GM13977 (cell line): ENCODE measurements at regions not wholly inside any gene's neighbourhood (a gene's known extent, or its start where the extent isn't known, plus 50 kb on each side); places are given as distances from the start of the nearest gene placed in this dataset.

Experiments
- DNase-seq: peaks from one replicate; pipeline ENCODE4 v3.0.0; 2012; ENCODE audit warnings: low spot score
- in situ Hi-C: fragments of 300-500 bp; cut with MboI; formaldehyde crosslinking; loops from one replicate; pipeline ENCODE4 v1.12.0; 2022; ENCODE audit warnings: low sequenced_read_pairs, low pct_unique_long_range_greater_than_20kb, mixed read lengths, inconsistent platforms; ENCODE audit not compliant: unreplicated experiment
- TF ChIP-seq, protein P1 (sequence below): IDR thresholded peaks from 2 replicates; pipeline ENCODE4 v1.5.1; 2012; ENCODE audit warnings: mild to moderate bottlenecking, control low read depth; ENCODE audit not compliant: insufficient read depth; ENCODE audit errors: extremely low read depth, missing control alignments

DNA sequence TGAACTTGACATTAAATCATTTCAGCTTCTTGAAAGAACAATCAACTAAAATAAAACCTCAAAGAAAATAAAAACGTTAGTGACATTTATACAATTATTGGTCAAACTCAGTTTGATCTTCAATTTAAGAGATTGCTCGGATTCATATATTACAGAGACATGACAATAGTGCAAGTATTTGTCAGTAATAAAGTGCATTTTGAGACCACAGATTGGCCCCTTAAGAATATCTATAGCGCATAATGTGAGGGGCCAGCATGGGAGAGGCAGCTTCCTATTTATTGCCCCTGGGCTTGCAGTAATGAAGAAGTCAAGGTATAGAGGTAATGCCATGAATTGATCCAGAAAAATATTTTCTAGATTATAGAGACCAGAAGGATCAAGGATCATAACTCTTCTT is 552.3 kb downstream of the VRK1 start:
- in situ Hi-C loops = no loop called here
- DNase-seq = no peak
- TF ChIP-seq, protein P1, sequence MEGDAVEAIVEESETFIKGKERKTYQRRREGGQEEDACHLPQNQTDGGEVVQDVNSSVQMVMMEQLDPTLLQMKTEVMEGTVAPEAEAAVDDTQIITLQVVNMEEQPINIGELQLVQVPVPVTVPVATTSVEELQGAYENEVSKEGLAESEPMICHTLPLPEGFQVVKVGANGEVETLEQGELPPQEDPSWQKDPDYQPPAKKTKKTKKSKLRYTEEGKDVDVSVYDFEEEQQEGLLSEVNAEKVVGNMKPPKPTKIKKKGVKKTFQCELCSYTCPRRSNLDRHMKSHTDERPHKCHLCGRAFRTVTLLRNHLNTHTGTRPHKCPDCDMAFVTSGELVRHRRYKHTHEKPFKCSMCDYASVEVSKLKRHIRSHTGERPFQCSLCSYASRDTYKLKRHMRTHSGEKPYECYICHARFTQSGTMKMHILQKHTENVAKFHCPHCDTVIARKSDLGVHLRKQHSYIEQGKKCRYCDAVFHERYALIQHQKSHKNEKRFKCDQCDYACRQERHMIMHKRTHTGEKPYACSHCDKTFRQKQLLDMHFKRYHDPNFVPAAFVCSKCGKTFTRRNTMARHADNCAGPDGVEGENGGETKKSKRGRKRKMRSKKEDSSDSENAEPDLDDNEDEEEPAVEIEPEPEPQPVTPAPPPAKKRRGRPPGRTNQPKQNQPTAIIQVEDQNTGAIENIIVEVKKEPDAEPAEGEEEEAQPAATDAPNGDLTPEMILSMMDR = no peak

DNA sequence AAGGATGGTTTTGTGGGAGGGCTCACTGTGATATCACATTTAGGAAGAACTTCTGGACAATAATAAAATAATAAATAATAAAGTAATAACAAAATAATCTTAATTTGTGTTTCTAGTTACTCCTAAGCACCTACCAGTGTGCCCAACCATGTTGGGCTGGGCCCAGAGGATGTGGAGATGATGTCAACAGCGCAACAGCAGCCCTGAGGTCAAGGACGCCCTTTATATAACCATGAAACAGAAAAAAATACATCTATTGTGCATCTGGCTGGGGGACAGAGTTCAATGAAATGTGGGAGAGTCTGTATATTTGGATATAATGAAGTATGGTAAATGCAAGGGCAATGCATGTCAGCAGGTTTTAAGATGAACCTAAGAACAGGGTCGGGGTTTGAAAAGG is 552.8 kb downstream of the VRK1 start:
- in situ Hi-C loops = no loop called here
- no peak for DNase-seq
- TF ChIP-seq, protein P1 = no peak

DNA sequence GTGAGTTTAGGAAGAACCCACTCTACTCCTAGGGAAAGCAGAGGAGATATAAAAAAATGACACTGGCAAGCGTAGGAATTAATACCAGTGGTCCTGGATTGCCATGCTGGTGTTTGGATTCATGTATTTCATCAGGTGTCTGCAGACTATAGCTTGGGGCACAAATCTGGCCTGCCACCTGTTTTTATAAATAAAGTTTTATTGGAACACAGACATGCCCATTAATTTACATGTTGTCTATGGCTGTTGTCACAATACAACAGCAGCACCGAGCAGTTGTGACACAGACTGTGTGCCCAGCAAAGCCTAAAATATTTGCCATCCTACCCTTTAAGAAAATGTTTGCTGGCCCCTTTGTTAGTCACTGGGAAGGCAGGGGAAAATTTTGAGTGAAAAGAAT is 553.2 kb downstream of the VRK1 start:
- no peak for DNase-seq
- TF ChIP-seq, protein P1 = no peak
- in situ Hi-C loops = no loop called here

DNA sequence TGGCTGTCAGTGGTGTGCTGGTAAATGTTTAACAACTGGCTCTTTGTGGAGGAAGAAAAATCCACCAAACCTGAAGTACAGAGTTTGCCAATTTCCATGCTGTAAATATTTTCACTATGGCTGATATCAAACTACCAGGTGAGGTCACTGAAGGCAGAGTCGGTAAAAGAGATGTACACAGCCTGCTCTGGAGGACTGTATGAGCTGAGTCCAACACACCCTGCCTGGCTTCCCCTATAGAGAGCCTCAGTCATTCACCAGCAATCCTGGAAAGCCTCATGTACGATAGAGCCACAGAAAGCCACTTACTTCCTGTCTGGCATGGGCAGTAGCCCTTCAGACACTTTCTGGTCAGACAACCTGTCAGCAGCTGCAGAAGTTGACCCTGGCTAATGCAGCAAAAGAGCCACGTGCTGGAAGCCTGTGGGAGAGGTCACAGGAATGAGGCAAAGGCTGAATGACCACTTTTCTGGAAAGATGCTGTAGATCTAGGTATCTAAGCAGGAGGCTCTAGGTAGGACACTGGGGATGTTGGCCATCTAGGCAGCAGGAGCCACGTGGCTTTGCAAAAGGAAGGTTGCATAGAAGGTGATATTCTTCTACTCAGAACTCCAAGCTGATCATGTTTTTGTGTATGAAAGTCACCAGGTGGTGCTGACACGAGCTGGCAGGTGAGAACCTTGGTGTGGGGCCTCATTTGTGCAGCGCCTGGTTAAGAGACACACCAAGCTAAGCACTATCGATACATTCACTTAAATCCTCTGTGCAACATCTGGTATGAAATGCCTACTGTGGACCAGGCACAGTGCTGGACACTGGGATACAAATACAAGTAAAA is 553.9 kb downstream of the VRK1 start:
- in situ Hi-C loops = no loop called here
- TF ChIP-seq, protein P1 = no peak
- DNase-seq = no peak

DNA sequence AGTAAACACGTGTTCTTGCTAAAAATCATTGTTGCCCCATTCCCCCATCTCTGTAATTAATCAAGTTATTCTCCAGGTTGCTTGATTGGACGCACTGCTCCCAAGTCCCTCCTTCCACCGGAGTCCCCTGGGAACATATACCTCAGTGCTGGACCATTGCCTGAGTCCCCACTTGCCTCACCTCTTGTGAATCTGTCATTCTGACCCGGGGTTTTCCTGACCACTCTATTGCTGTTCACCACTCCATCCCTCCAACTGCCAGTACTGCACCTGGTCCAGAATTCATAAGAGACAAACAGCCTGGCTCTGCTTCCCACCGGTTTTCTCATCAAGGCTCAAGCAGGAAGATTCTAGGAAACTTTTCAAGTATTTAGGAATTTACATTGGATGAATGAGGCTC is 555.9 kb downstream of the VRK1 start:
- no peak for DNase-seq
- TF ChIP-seq, protein P1 = no peak
- in situ Hi-C loops = no loop called here

DNA sequence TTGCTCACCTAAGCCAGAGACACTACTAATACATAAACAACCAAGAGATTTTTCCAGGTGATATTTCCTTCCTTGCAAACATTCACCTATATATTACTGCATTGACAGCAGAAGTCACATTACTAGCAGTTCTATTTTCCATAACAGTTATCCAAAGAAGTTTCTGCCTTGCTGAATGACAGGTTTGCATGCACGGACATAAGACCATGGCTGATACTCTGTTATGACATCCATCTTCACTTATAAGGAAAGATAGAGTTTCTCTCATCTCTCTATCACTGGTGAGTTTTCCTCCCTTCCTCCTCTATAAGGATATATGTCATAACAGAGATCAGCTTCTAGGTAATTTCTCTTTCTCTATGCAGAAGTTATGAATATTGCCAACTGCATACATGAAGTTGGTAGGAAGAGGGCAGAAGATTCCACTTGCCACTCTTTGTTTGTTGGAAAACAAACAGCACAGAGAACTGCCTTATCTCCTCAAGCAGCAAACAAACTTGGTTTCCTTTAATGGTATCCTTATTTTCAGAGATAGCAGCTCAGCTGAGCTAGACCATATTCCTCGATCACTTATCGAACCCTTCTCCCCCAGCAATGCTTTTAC is 557.0 kb downstream of the VRK1 start:
- no peak for DNase-seq
- TF ChIP-seq, protein P1 = no peak
- in situ Hi-C loops = no loop called here
